ENCODE measurements at regions not wholly inside any gene's neighbourhood (a gene's known extent, or its start where the extent isn't known, plus 50 kb on each side); places are given as distances from the start of the nearest gene placed in this dataset.

- Histone ChIP-seq H3K9me3 (ENCODE audit: control insufficient read depth, insufficient read depth, low read depth, low read length) (no peaks in the 10 kb centered on the region), H4K20me1 (ENCODE audit: control insufficient read depth, extremely low read depth, insufficient read depth, low read length) (no peaks in the 10 kb centered on the region), H3K9ac (ENCODE audit: insufficient read depth, low read length) (no peak overlapping the region), H3K4me3 (replicated peaks in 1 of 4; ENCODE audit: control extremely low read depth in 1 of 4, insufficient read depth in 1 of 4, low read depth in 3 of 4, low read length in 4 of 4) (no peak overlapping the region), H3K27ac (ENCODE audit: insufficient read depth, low read length) (no peak overlapping the region), H3K36me3 (ENCODE audit: control insufficient read depth, insufficient read depth, low read length) (no peaks in the 10 kb centered on the region), H3K4me1 (ENCODE audit: control insufficient read depth, extremely low read depth, insufficient read depth, low read length) (no peaks in the 10 kb centered on the region), H3K4me2 (ENCODE audit: extremely low read depth, insufficient read depth, low read length) (no peak overlapping the region), H3K79me2 (ENCODE audit: control insufficient read depth, insufficient read depth, low read length) (no peaks in the 10 kb centered on the region), H3K27me3 (ENCODE audit: control insufficient read depth, insufficient read depth, low read length) (no peaks in the 10 kb centered on the region), H2AFZ (ENCODE audit: low read length) (no peak overlapping the region)
- TF ChIP-seq, protein P1, sequence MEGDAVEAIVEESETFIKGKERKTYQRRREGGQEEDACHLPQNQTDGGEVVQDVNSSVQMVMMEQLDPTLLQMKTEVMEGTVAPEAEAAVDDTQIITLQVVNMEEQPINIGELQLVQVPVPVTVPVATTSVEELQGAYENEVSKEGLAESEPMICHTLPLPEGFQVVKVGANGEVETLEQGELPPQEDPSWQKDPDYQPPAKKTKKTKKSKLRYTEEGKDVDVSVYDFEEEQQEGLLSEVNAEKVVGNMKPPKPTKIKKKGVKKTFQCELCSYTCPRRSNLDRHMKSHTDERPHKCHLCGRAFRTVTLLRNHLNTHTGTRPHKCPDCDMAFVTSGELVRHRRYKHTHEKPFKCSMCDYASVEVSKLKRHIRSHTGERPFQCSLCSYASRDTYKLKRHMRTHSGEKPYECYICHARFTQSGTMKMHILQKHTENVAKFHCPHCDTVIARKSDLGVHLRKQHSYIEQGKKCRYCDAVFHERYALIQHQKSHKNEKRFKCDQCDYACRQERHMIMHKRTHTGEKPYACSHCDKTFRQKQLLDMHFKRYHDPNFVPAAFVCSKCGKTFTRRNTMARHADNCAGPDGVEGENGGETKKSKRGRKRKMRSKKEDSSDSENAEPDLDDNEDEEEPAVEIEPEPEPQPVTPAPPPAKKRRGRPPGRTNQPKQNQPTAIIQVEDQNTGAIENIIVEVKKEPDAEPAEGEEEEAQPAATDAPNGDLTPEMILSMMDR (conservative IDR thresholded peaks at IDR 0.05 in 1 of 2, IDR thresholded peaks at IDR 0.05 in 1 of 2; ENCODE audit: low read depth in 1 of 2, low read length in 2 of 2) = no peak
- no peak for TF ChIP-seq EZH2 (IDR thresholded peaks at IDR 0.05; ENCODE audit: low read length, missing control alignments)
- no peak for DNase-seq (ENCODE audit: low read depth in 2 of 2)
Measured at GRCh38 chr4:43564107-43564506, 671.6 kb downstream of the GRXCR1 start.

DNA sequence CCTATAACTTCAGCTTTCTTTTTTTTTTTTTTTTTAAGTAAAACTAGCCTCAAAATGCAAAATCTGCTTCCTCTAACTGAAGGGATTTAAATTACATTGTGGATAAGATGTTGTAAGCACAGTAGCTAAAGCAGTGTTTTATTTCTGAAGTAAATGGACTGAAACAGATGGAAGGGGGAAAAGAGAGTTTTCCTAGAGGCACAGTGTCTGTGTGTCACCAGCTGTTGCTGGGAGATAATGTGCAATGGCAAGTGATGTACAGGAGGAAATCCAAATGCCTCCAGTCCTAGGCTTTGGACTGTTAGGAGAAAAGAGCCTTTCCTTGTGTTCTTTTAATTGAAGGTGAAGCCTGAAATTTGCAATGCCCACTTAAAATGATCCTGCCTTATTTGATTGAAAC lies 672.1 kb downstream of the GRXCR1 start:
- Histone ChIP-seq H4K20me1 (ENCODE audit: control insufficient read depth, extremely low read depth, insufficient read depth, low read length) (no peaks in the 10 kb centered on the region), H3K9me3 (ENCODE audit: control insufficient read depth, insufficient read depth, low read depth, low read length) (no peaks in the 10 kb centered on the region), H3K4me2 (ENCODE audit: extremely low read depth, insufficient read depth, low read length) (no peak overlapping the region), H3K79me2 (ENCODE audit: control insufficient read depth, insufficient read depth, low read length) (no peaks in the 10 kb centered on the region), H3K36me3 (ENCODE audit: control insufficient read depth, insufficient read depth, low read length) (no peaks in the 10 kb centered on the region), H2AFZ (ENCODE audit: low read length) (no peak overlapping the region), H3K9ac (ENCODE audit: insufficient read depth, low read length) (no peak overlapping the region), H3K27ac (ENCODE audit: insufficient read depth, low read length) (no peak overlapping the region), H3K4me3 (replicated peaks in 1 of 4; ENCODE audit: control extremely low read depth in 1 of 4, insufficient read depth in 1 of 4, low read depth in 3 of 4, low read length in 4 of 4) (no peak overlapping the region), H3K27me3 (ENCODE audit: control insufficient read depth, insufficient read depth, low read length) (no peaks in the 10 kb centered on the region), H3K4me1 (ENCODE audit: control insufficient read depth, extremely low read depth, insufficient read depth, low read length) (no peaks in the 10 kb centered on the region)
- no peak for TF ChIP-seq EZH2 (IDR thresholded peaks at IDR 0.05; ENCODE audit: low read length, missing control alignments)
- TF ChIP-seq, protein P1 (conservative IDR thresholded peaks at IDR 0.05 in 1 of 2, IDR thresholded peaks at IDR 0.05 in 1 of 2; ENCODE audit: low read depth in 1 of 2, low read length in 2 of 2) = no peak
- no peak for DNase-seq (ENCODE audit: low read depth in 2 of 2)

DNA sequence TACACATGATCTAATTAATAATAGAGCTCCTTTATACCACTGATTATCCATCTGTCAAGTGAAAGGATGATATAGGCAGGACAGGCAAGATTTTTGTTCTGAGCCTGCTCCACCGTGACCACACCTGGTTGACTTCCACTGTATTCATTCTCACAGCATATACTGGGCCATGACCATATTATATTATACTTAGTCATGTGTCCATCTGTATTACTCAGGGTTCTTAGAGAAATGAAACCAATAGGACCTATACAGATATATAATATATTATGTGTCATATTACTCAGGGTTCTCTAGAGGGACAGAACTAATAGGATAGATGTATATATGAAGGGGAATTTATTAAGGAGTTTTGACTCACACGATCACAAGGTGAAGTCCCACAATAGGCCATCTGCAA lies 675.1 kb downstream of the GRXCR1 start:
- no peak overlapping the region for H3K4me2 ChIP-seq (ENCODE audit: extremely low read depth, insufficient read depth, low read length)
- no peaks in the 10 kb centered on the region for H4K20me1 ChIP-seq (ENCODE audit: control insufficient read depth, extremely low read depth, insufficient read depth, low read length)
- no peak overlapping the region for H3K27ac ChIP-seq (ENCODE audit: insufficient read depth, low read length)

More for the DNA sequence above, 675.1 kb downstream of the GRXCR1 start:
- TF ChIP-seq, protein P1 (conservative IDR thresholded peaks at IDR 0.05 in 1 of 2, IDR thresholded peaks at IDR 0.05 in 1 of 2; ENCODE audit: low read depth in 1 of 2, low read length in 2 of 2) = no peak
- TF ChIP-seq EZH2 (IDR thresholded peaks at IDR 0.05; ENCODE audit: low read length, missing control alignments) = no peak
- Histone ChIP-seq H3K9me3 (ENCODE audit: control insufficient read depth, insufficient read depth, low read depth, low read length) (no peaks in the 10 kb centered on the region), H3K27me3 (ENCODE audit: control insufficient read depth, insufficient read depth, low read length) (no peaks in the 10 kb centered on the region), H3K4me3 (replicated peaks in 1 of 4; ENCODE audit: control extremely low read depth in 1 of 4, insufficient read depth in 1 of 4, low read depth in 3 of 4, low read length in 4 of 4) (no peak overlapping the region), H3K36me3 (ENCODE audit: control insufficient read depth, insufficient read depth, low read length) (no peaks in the 10 kb centered on the region), H3K79me2 (ENCODE audit: control insufficient read depth, insufficient read depth, low read length) (no peaks in the 10 kb centered on the region), H3K4me1 (ENCODE audit: control insufficient read depth, extremely low read depth, insufficient read depth, low read length) (no peaks in the 10 kb centered on the region), H3K9ac (ENCODE audit: insufficient read depth, low read length) (no peak overlapping the region), H2AFZ (ENCODE audit: low read length) (no peak overlapping the region)
- no peak for DNase-seq (ENCODE audit: low read depth in 2 of 2)
